ENCODE measurements at regions not wholly inside any gene's neighbourhood (a gene's known extent, or its start where the extent isn't known, plus 50 kb on each side); places are given as distances from the start of the nearest gene placed in this dataset.

- no peak overlapping the region for H3K9ac ChIP-seq (ENCODE audit: low read length)
- ChIA-PET CTCF (no interaction called here), POLR2A (no interaction called here), RAD21 (ENCODE audit: low non-redundant PET in 1 of 2, low total read pairs in 2 of 2, uncharacterized antibody in 2 of 2, unreplicated experiment in 2 of 2) (no interaction called here)
- no peak overlapping the region for H3K27ac ChIP-seq (ENCODE audit: low read depth, low read length)
- ATAC-seq (no peak), DNase-seq (ENCODE audit: low read depth, low spot score) (no peak)
- H3K27me3 ChIP-seq (ENCODE audit: insufficient read depth, low read length) = no peaks in the 10 kb centered on the region
- H3K9me3 ChIP-seq (ENCODE audit: control insufficient read depth in 1 of 2, insufficient read depth in 1 of 2, low read depth in 1 of 2, low read length in 2 of 2) = no peaks in the 10 kb centered on the region
- intact Hi-C loops (cut with micrococcal nuclease) = no loop called here
- no peak overlapping the region for H3K4me3 ChIP-seq (replicated peaks in 1 of 2; ENCODE audit: low read depth in 1 of 2, low read length in 2 of 2)
- no peak for TF ChIP-seq ELF1 (IDR thresholded peaks at IDR 0.05; ENCODE audit: borderline replicate concordance, low read depth)
- TF ChIP-seq JUND (IDR thresholded peaks at IDR 0.05) = no peak
- no peak for TF ChIP-seq ZBTB33 (IDR thresholded peaks at IDR 0.05; ENCODE audit: extremely low read depth, insufficient replicate concordance, low read length)
- TF ChIP-seq SIN3A (IDR thresholded peaks at IDR 0.05; ENCODE audit: low read depth) = no peak
- TF ChIP-seq SP1 (IDR thresholded peaks at IDR 0.05; ENCODE audit: low read depth) = no peak
- TF ChIP-seq EGR1 (IDR thresholded peaks at IDR 0.05; ENCODE audit: low read depth) = no peak
- TF ChIP-seq ATF3 (IDR thresholded peaks at IDR 0.05) = no peak
- TF ChIP-seq ZNF274 (IDR thresholded peaks at IDR 0.05; ENCODE audit: low read depth, low read length) = no peak
- no peak for TF ChIP-seq SRF (IDR thresholded peaks at IDR 0.05; ENCODE audit: low read depth)
- no peak for TF ChIP-seq EZH2phosphoT487 (IDR thresholded peaks at IDR 0.05; ENCODE audit: borderline replicate concordance)
- no peak for TF ChIP-seq FOSL1 (IDR thresholded peaks at IDR 0.05; ENCODE audit: low read depth)
- TF ChIP-seq TCF7L2 (IDR thresholded peaks at IDR 0.05; ENCODE audit: borderline replicate concordance, extremely low read depth, insufficient read depth, insufficient read length) = no peak
- TF ChIP-seq CTCF (IDR thresholded peaks at IDR 0.05 in 2 of 3, conservative IDR thresholded peaks at IDR 0.05 in 1 of 3; ENCODE audit: borderline replicate concordance in 1 of 3, insufficient read depth in 1 of 3, low read depth in 2 of 3, low read length in 2 of 3) = no peak
- no peak for TF ChIP-seq YY1 (IDR thresholded peaks at IDR 0.05; ENCODE audit: extremely low read depth, insufficient replicate concordance, low read depth, low read length)
- no peak for TF ChIP-seq ZFX (IDR thresholded peaks at IDR 0.05)
- no peak for TF ChIP-seq REST (IDR thresholded peaks at IDR 0.05; ENCODE audit: low read depth)
- TF ChIP-seq CEBPB (IDR thresholded peaks at IDR 0.05; ENCODE audit: low read depth) = no peak
- TF ChIP-seq RAD21 (IDR thresholded peaks at IDR 0.05; ENCODE audit: low read depth) = no peak
- no peak for TF ChIP-seq MAX (IDR thresholded peaks at IDR 0.05)
- TF ChIP-seq POLR2A (IDR thresholded peaks at IDR 0.05; ENCODE audit: borderline replicate concordance, extremely low read depth, insufficient read depth, insufficient read length) = no peak
- H3K36me3 ChIP-seq (ENCODE audit: control insufficient read depth in 1 of 2, insufficient read depth in 2 of 2, low read length in 2 of 2) = no peaks in the 10 kb centered on the region
- H3K4me2 ChIP-seq (ENCODE audit: low read length) = no peak overlapping the region
- H3K79me2 ChIP-seq (ENCODE audit: insufficient read depth, low read length) = no peaks in the 10 kb centered on the region
- no peaks in the 10 kb centered on the region for H3K9me2 ChIP-seq (ENCODE audit: insufficient read depth)
- H2AFZ ChIP-seq (ENCODE audit: low read depth, low read length, poor library complexity, severe bottlenecking) = no peak overlapping the region
- BruUV-seq (replicated peaks) = no TSS peak
- H3K4me1 ChIP-seq (ENCODE audit: control insufficient read depth in 1 of 2, insufficient read depth in 2 of 2, low read length in 2 of 2) = no peaks in the 10 kb centered on the region
- H4K20me1 ChIP-seq (ENCODE audit: insufficient read depth) = no peaks in the 10 kb centered on the region
Measured at GRCh38 chr9:82332774-82333152, 344.2 kb downstream of the SPATA31D1 start.
